HG02981 (cell line): ENCODE measurements at regions not wholly inside any gene's neighbourhood (a gene's known extent, or its start where the extent isn't known, plus 50 kb on each side); places are given as distances from the start of the nearest gene placed in this dataset.
"Not testable (repeated sequence)": the region's sequence is repeated elsewhere in the genome, so short reads cannot be mapped to it uniquely, and the experiment has no call there.

ENCODE experiments used
- ATAC-seq: cut with Tn5 transposase; IDR thresholded peaks from one replicate; pipeline ENCODE4 v1.9.1; 2021; ENCODE audit warnings: mild to moderate bottlenecking, moderate library complexity; ENCODE audit not compliant: unreplicated experiment

DNA sequence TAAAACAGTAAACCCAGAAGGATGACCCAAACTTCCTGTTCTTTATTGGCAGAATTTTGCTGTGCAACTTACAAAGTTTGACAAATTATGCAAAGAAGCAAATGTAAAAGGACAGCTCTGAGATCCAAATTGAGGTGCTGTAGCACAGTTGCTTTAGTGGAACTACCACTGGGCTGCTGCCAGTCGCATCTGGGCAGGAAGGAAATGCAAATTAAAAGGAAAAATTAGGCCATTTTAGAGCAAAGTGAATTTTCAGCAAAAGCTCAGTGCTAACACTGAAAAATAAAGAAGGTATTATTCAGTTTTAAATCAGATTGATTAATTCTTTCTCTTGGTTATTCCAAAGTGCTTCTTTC is 104.5 kb downstream of the ZMAT3 start:
- ATAC-seq, result no peak

- ATAC-seq, result peak; percentile 39
Observed at GRCh38 chr3:178966299-178967176, 105.1 kb downstream of the ZMAT3 start.

DNA sequence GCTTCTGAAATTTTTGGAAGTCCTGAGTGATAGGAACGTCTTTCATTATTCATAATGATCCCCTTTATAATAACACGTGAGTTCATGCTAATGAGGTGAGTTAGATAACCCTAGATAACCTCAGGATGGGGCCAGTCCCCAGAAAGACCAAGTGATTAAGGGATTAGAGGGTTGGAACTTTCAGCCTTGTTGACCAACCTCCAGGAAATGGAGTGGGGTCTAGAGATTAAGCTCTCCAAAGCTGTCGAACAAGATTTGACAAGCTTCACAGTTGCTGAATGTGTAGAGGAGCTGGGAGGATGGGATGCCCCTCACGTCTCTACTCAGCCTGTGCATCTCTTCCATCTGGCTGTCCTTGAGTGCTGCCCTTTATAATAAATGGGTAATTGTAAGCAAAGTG is 107.1 kb downstream of the ZMAT3 start:
- ATAC-seq, result no peak

DNA sequence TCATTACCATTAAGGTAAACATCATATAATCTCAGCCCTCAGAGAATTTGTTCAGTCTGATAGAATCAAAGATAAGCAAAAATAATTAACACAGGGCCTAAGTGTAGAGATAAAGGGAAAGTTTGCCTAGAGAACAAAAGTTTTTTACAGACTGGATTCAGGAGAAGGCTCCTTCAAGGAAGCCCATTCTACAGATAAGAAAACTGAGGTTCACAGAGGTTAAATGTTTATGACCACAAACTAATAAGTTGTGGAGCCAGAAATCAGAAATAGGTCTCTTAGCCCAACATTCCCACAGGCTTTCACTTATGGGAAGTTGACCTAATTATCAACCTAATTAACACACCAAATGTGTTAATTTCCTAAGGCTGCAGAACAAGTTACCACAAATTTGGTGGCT is 110.7 kb downstream of the ZMAT3 start:
- no peak for ATAC-seq

DNA sequence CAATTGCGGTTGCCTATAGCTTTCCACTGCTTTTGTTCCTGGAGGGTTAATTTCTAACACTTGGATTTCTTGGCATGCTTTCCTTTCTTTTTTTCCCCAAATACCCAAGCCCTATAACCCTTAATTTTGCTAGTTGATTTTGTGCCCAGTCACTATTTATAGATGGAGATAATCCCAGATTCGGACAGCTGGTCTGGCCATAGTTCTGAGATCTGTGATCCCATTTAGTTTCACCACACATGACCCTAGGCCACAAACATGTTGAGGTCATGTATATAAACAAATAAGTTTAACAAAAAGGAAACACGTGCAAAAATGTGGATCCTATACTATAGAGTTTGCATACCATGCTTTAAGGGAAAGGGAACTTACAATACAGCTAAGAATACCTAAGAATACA is 111.4 kb downstream of the ZMAT3 start:
- no peak for ATAC-seq

DNA sequence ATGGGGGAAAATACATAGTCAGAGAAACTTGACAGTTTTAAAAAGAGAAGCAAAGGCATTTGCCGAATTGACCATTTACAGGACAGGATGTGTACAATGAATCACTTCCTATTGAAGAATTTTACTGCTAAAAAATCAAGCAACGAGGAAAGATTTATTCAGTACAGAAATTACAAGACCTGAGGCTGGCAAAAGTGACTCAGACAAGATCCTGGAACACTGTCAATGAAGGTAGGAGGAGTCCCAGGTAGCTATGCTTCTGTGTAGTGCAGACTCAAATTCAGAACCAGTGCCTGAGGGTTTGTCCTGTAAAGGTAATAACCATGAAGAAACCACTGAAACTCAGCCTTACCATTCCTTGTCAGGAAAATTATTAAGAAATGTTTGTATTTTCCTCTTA is 120.9 kb downstream of the ZMAT3 start:
- ATAC-seq, result peak; percentile 39

DNA sequence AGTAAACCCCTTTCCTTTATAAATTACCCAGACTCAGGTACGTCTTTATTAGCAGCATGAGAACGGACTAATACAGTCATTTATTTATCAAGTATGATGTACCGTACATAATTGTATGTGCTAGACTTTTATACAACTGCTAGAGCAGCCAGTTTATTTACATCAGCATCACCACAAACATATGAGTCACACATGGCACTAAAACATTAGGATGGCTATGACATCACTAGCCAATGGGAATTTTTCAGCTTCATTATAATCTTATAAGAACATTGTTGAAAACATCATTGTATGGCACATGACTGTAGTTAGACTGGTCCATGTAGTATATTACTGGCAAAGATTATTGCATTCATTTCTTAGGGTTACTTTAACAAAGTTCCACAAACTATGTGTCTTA is 121.7 kb downstream of the ZMAT3 start:
- ATAC-seq, result no peak

- ATAC-seq, result no peak
Observed at GRCh38 chr3:178948546-178948945, 123.1 kb downstream of the ZMAT3 start.

DNA sequence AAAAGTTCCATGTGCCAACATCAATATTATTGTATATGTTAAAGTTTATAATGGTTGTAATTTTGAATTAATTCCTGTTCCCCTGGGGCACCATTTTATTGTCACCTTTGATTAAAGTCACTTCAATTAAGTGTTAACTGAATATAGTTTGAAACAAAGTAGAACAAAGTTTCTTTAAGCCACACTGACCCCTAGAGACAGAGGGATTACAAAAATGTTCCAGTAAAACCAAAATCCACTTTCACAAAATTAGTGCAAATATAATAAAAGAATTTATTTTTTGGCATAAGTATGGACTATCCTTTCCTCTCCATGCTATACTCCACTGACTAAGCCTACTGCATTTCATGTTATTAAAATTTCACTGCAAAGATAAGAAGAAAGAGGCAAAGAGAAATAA is 123.9 kb downstream of the ZMAT3 start:
- ATAC-seq, result no peak

GRCh38 chr3:178942261-178942660 is 129.3 kb downstream of the ZMAT3 start:
- ATAC-seq, result not testable (repeated sequence)

- ATAC-seq, result no peak
Observed at GRCh38 chr3:178930116-178930515, 141.5 kb downstream of the ZMAT3 start.

DNA sequence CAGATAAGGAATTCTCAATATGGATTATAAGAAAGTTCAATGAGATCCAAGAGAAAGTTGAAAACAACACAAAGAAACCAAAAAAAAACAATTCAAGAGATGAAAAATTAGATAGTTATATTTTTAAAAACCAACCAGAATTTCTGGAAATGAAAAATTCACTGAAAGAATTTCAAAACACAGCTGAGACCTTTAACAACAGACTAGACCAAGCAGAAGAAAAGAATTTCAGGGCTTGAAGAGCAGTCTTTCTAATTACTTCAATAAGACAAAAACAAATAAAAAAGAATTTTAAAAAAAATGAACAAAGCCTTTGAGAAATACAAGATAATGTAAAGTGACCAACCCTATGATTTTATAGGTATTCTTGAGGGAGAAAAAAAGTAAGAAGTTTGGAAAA is 155.4 kb downstream of the ZMAT3 start:
- ATAC-seq, result no peak

DNA sequence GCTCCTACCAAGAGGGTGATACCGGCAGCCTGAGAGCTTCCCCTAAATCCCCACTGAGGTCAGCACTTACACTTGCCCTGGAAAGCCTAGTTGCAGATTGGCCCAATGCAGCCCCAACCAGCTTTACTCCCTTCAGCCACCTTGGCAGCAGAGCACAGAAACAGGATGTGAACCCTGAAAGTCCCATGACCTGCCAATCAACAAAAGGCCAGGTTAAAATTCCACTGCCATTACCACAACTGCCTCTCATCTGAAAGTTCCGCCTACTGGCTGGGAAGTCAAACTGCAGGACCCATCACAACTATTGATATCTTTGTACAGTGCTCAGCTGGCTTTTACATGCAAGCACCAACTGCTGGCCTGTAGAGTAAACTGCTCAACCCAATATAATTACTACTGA is 156.2 kb downstream of the ZMAT3 start:
- ATAC-seq, result peak; percentile 82

DNA sequence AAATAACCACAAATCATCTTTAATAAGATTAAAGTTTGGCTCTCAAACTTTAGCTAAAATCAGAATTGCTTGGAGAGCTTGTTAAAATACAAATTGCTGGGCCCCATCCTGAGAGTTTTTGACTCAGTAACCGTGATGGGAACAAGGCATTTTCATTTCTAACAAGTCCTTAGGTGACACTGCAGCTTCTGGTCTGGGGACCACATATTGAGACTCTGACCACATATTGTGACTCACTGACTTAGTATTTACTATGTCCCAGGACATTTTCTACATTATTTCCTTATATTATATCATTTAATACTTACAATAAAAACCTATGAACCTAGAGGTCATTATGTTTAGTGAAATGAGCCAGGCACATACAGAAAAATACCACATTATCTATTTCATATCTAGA is 164.5 kb downstream of the ZMAT3 start:
- ATAC-seq, result no peak

DNA sequence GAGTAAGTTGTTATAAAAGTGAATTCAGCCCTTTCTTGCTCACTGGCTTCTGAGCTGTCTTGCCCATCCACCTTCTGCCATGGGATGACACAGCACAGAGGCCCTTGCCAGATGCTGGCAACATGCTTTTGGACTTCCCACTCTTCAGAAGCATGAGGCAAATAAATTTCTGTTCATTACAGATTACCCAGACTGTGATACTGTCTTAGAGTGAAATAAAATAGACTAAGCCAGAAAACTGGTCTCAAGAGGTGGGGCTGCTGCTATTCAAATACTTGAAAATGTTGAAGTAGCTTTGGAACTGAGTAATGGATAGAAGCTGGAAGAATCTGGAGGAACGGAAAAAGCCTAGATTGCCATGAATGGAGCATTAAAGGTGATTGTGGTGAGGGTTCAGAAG is 170.4 kb downstream of the ZMAT3 start:
- no peak for ATAC-seq

- ATAC-seq, result no peak
Observed at GRCh38 chr3:178900029-178900646, 171.5 kb downstream of the ZMAT3 start.

DNA sequence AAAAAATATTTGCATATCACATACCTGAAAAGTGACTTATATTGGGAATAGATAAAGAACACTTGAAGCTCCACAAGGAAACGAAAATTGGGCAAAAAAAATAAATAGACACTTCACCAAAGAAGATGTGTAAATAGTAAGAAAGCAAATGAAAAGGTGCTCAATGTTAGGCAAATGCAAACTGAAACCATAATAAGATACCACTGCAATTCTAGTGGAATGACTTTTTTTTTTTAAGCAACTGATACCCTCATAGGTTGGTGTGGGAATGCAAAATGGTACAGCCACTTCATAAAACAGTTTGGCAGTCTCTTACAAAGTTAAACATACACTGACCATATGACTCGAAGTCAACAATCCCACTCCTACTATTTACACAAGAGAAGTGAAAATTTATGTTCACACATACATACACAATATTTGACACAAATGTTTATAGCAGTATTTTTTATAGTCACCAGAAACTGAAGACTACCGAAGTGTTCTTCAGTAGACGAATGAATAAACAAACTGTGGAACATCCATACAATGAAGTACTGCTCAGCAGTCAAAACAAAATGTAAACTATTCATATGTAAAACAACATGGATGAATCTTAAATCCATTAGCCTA is 176.3 kb downstream of the ZMAT3 start:
- no peak for ATAC-seq
